Erythroblast (primary cell): ENCODE measurements at regions not wholly inside any gene's neighbourhood (a gene's known extent, or its start where the extent isn't known, plus 50 kb on each side); places are given as distances from the start of the nearest gene placed in this dataset.

Experiments used
- GATA1 ChIP-seq: IDR thresholded peaks from 2 replicates; pipeline ENCODE4 v1.6.1; 2011; ENCODE audit warnings: low read depth, mild to moderate bottlenecking, control low read depth, low read length, moderate library complexity
- POLR2A ChIP-seq: IDR thresholded peaks from 2 replicates; pipeline ENCODE4 v1.6.1; 2011; ENCODE audit warnings: mild to moderate bottlenecking, low read length

DNA sequence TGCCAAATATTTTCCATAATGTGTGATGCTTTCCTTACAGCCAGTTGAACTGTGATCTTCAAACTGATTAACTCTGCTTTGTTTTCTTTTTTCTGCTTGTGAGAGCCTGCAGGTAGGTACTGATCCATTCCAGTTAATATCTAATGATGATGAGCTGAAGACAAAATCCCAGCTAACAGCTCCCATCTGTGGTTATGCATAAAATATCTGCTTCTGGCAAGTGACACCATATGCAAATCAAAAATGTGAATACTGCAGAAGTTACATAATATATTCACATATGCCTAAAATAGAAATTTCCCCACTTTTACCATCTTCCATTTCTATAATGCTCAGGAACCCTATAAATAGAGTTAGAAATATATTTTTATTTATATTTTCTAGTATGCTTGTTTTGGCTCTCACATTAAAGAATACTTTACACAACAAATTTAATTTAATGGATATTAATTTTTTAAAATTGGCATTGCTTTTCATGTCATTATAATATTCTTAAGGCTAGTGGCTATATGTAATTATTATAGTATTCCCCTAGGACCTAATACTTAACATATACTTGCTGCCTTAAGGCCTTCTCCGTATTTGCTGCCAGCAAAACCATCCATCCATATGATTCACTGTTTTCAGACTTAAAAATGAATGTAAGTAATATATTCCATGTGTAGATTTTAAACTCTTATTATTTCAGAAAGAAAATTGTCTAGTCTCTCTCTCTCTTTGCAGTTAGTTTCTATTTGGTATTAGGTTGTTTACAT lies 83.8 kb downstream of the CCER1 start:
- TF ChIP-seq POLR2A: no peak
- TF ChIP-seq GATA1: no peak
